ENCODE measurements at regions not wholly inside any gene's neighbourhood (a gene's known extent, or its start where the extent isn't known, plus 50 kb on each side); places are given as distances from the start of the nearest gene placed in this dataset.
"Not testable (repeated sequence)": the region's sequence is repeated elsewhere in the genome, so short reads cannot be mapped to it uniquely, and the experiment has no call there.

GRCh38 chr15:20473465-20473864 lies 68.1 kb downstream of the GOLGA6L6 start:
- H3K4me1 Mint-ChIP-seq; CTCF ChIA-PET; H3K4me3 Mint-ChIP-seq; H3K27ac Mint-ChIP-seq; POLR2A ChIA-PET; H3K9me3 Mint-ChIP-seq; H3K36me3 Mint-ChIP-seq; H3K27me3 Mint-ChIP-seq (ENCODE audit: low read depth); DNase-seq (ENCODE audit: low spot score); ATAC-seq: not testable (repeated sequence)

- CTCF ChIA-PET; DNase-seq (ENCODE audit: low spot score); H3K27me3 Mint-ChIP-seq (ENCODE audit: low read depth); H3K4me3 Mint-ChIP-seq; H3K9me3 Mint-ChIP-seq; H3K27ac Mint-ChIP-seq; H3K4me1 Mint-ChIP-seq; H3K36me3 Mint-ChIP-seq; ATAC-seq; POLR2A ChIA-PET: not testable (repeated sequence)
These were observed 68.6 kb downstream of the GOLGA6L6 start for GRCh38 chr15:20472983-20473382.

- ATAC-seq; H3K4me3 Mint-ChIP-seq; H3K4me1 Mint-ChIP-seq; H3K27ac Mint-ChIP-seq; DNase-seq (ENCODE audit: low spot score); POLR2A ChIA-PET; H3K9me3 Mint-ChIP-seq; CTCF ChIA-PET; H3K36me3 Mint-ChIP-seq; H3K27me3 Mint-ChIP-seq (ENCODE audit: low read depth): not testable (repeated sequence)
These were observed 70.8 kb downstream of the GOLGA6L6 start for GRCh38 chr15:20470810-20471209.

GRCh38 chr15:20441138-20441537 lies 100.5 kb downstream of the GOLGA6L6 start:
- H3K27ac Mint-ChIP-seq; ATAC-seq; H3K9me3 Mint-ChIP-seq; DNase-seq (ENCODE audit: low spot score); H3K27me3 Mint-ChIP-seq (ENCODE audit: low read depth); H3K4me1 Mint-ChIP-seq; H3K4me3 Mint-ChIP-seq; H3K36me3 Mint-ChIP-seq; CTCF ChIA-PET; POLR2A ChIA-PET: not testable (repeated sequence)

GRCh38 chr15:20440390-20440789 lies 101.2 kb downstream of the GOLGA6L6 start:
- DNase-seq (ENCODE audit: low spot score); H3K4me3 Mint-ChIP-seq; ATAC-seq; H3K9me3 Mint-ChIP-seq; H3K27me3 Mint-ChIP-seq (ENCODE audit: low read depth); POLR2A ChIA-PET; H3K36me3 Mint-ChIP-seq; CTCF ChIA-PET; H3K4me1 Mint-ChIP-seq; H3K27ac Mint-ChIP-seq: not testable (repeated sequence)

- H3K27me3 Mint-ChIP-seq (ENCODE audit: low read depth); CTCF ChIA-PET; DNase-seq (ENCODE audit: low spot score); H3K9me3 Mint-ChIP-seq; H3K27ac Mint-ChIP-seq; ATAC-seq; POLR2A ChIA-PET; H3K36me3 Mint-ChIP-seq; H3K4me3 Mint-ChIP-seq; H3K4me1 Mint-ChIP-seq: not testable (repeated sequence)
These were observed 102.5 kb downstream of the GOLGA6L6 start for GRCh38 chr15:20439111-20439510.

GRCh38 chr15:20438255-20438654 lies 103.3 kb downstream of the GOLGA6L6 start:
- H3K36me3 Mint-ChIP-seq; H3K9me3 Mint-ChIP-seq; POLR2A ChIA-PET; H3K27me3 Mint-ChIP-seq (ENCODE audit: low read depth); CTCF ChIA-PET; H3K4me1 Mint-ChIP-seq; H3K27ac Mint-ChIP-seq; DNase-seq (ENCODE audit: low spot score); H3K4me3 Mint-ChIP-seq; ATAC-seq: not testable (repeated sequence)

- ATAC-seq = peak; percentile 79
- H3K9me3 Mint-ChIP-seq; H3K4me3 Mint-ChIP-seq; CTCF ChIA-PET; H3K36me3 Mint-ChIP-seq; POLR2A ChIA-PET; H3K4me1 Mint-ChIP-seq; H3K27ac Mint-ChIP-seq; DNase-seq (ENCODE audit: low spot score); H3K27me3 Mint-ChIP-seq (ENCODE audit: low read depth): not testable (repeated sequence)
These were observed 108.1 kb downstream of the GOLGA6L6 start for GRCh38 chr15:20433468-20433867.

GRCh38 chr15:20430495-20430894 lies 111.1 kb downstream of the GOLGA6L6 start:
- H3K36me3 Mint-ChIP-seq; DNase-seq (ENCODE audit: low spot score); H3K27me3 Mint-ChIP-seq (ENCODE audit: low read depth); H3K27ac Mint-ChIP-seq; H3K4me3 Mint-ChIP-seq; POLR2A ChIA-PET; CTCF ChIA-PET; H3K9me3 Mint-ChIP-seq; H3K4me1 Mint-ChIP-seq: not testable (repeated sequence)
- peak; percentile 98 for ATAC-seq

GRCh38 chr15:20420710-20421109 lies 120.9 kb downstream of the GOLGA6L6 start:
- H3K4me3 Mint-ChIP-seq; POLR2A ChIA-PET; CTCF ChIA-PET; DNase-seq (ENCODE audit: low spot score); H3K27ac Mint-ChIP-seq; H3K4me1 Mint-ChIP-seq; ATAC-seq: not testable (repeated sequence)
- peaks cover 18% of the 10 kb centered on the region for H3K27me3 Mint-ChIP-seq (ENCODE audit: low read depth)
- H3K36me3 Mint-ChIP-seq = peaks cover 31% of the 10 kb centered on the region
- H3K9me3 Mint-ChIP-seq = peaks cover 32% of the 10 kb centered on the region

GRCh38 chr15:20416618-20417017 lies 125.0 kb downstream of the GOLGA6L6 start:
- POLR2A ChIA-PET, ATAC-seq, CTCF ChIA-PET: not testable (repeated sequence)

DNA sequence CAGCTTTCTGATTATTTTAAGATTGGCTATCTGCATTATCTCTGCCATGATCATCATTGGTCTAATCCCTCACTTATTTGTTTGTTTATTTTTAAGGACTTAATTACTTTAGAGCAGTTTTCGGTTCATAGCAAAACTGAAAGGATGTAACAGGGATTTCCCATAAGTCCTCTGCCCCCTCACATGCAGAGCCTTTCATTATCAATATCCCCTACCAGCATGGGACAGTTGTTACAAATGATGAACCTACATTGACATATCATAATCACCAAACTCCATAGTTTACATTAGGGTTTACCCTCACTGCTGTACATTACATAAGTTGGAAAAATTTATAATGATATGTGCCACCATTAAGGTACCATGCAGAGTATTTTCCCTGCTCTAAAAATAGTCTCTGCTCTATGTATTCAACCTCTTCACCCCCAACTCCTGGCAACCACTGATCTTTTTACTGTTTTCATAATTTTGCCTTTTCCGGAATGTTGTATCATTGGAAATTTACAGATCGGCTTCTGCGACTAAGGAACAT lies 131.9 kb downstream of the GOLGA6L6 start:
- peaks cover 43% of the 10 kb centered on the region for H3K9me3 Mint-ChIP-seq
- H3K4me1 Mint-ChIP-seq; H3K27ac Mint-ChIP-seq; POLR2A ChIA-PET; DNase-seq (ENCODE audit: low spot score); H3K4me3 Mint-ChIP-seq; CTCF ChIA-PET; ATAC-seq: not testable (repeated sequence)
- H3K27me3 Mint-ChIP-seq (ENCODE audit: low read depth) = peaks cover 16% of the 10 kb centered on the region
- peaks cover 35% of the 10 kb centered on the region for H3K36me3 Mint-ChIP-seq

More at GRCh38 chr15:20416618-20417017, 125.0 kb downstream of the GOLGA6L6 start:
- not testable (repeated sequence) for H3K4me3 Mint-ChIP-seq; H3K27ac Mint-ChIP-seq; H3K4me1 Mint-ChIP-seq; DNase-seq (ENCODE audit: low spot score)
- Mint-ChIP-seq H3K9me3 (peaks cover 71% of the 10 kb centered on the region), H3K36me3 (peaks cover 66% of the 10 kb centered on the region), H3K27me3 (ENCODE audit: low read depth) (peaks cover 44% of the 10 kb centered on the region)
